ENCODE measurements at regions not wholly inside any gene's neighbourhood (a gene's known extent, or its start where the extent isn't known, plus 50 kb on each side); places are given as distances from the start of the nearest gene placed in this dataset.

- TF ChIP-seq CTCF (IDR thresholded peaks at IDR 0.05; ENCODE audit: poor library complexity) (no peak), EZH2phosphoT487 (IDR thresholded peaks at IDR 0.05; ENCODE audit: low read depth, severe bottlenecking, unreplicated experiment) (no peak)
Measured at GRCh38 chr7:136303162-136303561, 326.0 kb upstream of the MTPN start.
